GM23338 (cell line): ENCODE measurements at regions not wholly inside any gene's neighbourhood (a gene's known extent, or its start where the extent isn't known, plus 50 kb on each side); places are given as distances from the start of the nearest gene placed in this dataset.

Source experiments
- ATAC-seq: fragments of 200-7000 bp; cut with Tn5 transposase; 3 replicates; pipeline ENCODE4 v1.9.1; 2020
- DNase-seq: peaks from one replicate; pipeline ENCODE4 v3.0.0-alpha.2; 2015; ENCODE audit warnings: low spot score
- H2AFZ ChIP-seq: fragments of 200-600 bp; sonication (generic); 2 replicates; pipeline ENCODE4 v1.8.0; 2016; ENCODE audit warnings: antibody characterized with exemption, mild to moderate bottlenecking, moderate library complexity
- H3F3A ChIP-seq: fragments of 200-600 bp; sonication (generic); replicated peaks from 2 replicates; pipeline ENCODE4 v1.8.0; 2017; ENCODE audit warnings: antibody characterized with exemption, mixed run types, low read depth
- H3K27ac ChIP-seq: fragments of 200-600 bp; sonication (generic); 2 replicates; pipeline ENCODE4 v1.6.1; 2016; ENCODE audit warnings: low read depth
- H3K27me3 ChIP-seq: fragments of 200-600 bp; sonication (generic); 2 replicates; pipeline ENCODE4 v1.8.0; 2016; ENCODE audit warnings: mild to moderate bottlenecking, mixed run types, moderate library complexity; ENCODE audit not compliant: insufficient read depth
- H3K36me3 ChIP-seq: fragments of 200-600 bp; sonication (generic); 2 replicates; pipeline ENCODE4 v1.8.0; 2016; ENCODE audit warnings: mild to moderate bottlenecking; ENCODE audit not compliant: insufficient read depth
- H3K4me1 ChIP-seq: fragments of 200-600 bp; sonication (generic); 2 replicates; pipeline ENCODE4 v1.8.0; 2016; ENCODE audit warnings: mild to moderate bottlenecking, moderate library complexity; ENCODE audit not compliant: insufficient read depth
- H3K4me2 ChIP-seq: fragments of 200-600 bp; sonication (generic); 2 replicates; pipeline ENCODE4 v1.7.1; 2017; ENCODE audit warnings: mixed run types
- H3K4me3 ChIP-seq: fragments of 200-600 bp; sonication (generic); 2 replicates; pipeline ENCODE4 v1.6.1; 2016; ENCODE audit warnings: mixed run types
- H3K79me2 ChIP-seq: fragments of 200-600 bp; sonication (generic); replicated peaks from 2 replicates; pipeline ENCODE4 v1.8.0; 2017; ENCODE audit warnings: mild to moderate bottlenecking; ENCODE audit not compliant: insufficient read depth
- H3K9me2 ChIP-seq: fragments of 200-600 bp; sonication (generic); 2 replicates; pipeline ENCODE4 v1.8.0; 2017; ENCODE audit not compliant: insufficient read depth
- H4K20me1 ChIP-seq: fragments of 200-600 bp; sonication (generic); replicated peaks from 2 replicates; pipeline ENCODE4 v1.8.0; 2017; ENCODE audit warnings: mild to moderate bottlenecking; ENCODE audit not compliant: insufficient read depth
- H3K27ac Mint-ChIP-seq: 2 replicates; pipeline ENCODE4 v1.8.0; 2020; ENCODE audit warnings: inconsistent platforms, mild to moderate bottlenecking, moderate library complexity, mixed read lengths
- H3K27me3 Mint-ChIP-seq: 3 replicates; pipeline ENCODE4 v1.8.0; 2022; ENCODE audit warnings: low read depth, mild to moderate bottlenecking, moderate library complexity, mixed read lengths, inconsistent platforms; ENCODE audit not compliant: insufficient read depth, poor library complexity
- H3K36me3 Mint-ChIP-seq: 3 replicates; pipeline ENCODE4 v1.8.0; 2021; ENCODE audit warnings: low read depth, mild to moderate bottlenecking, inconsistent platforms, moderate library complexity, mixed read lengths
- H3K4me1 Mint-ChIP-seq: 3 replicates; pipeline ENCODE4 v1.8.0; 2020; ENCODE audit warnings: mild to moderate bottlenecking, inconsistent platforms, mixed read lengths
- H3K4me3 Mint-ChIP-seq: 3 replicates; pipeline ENCODE4 v1.8.0; 2021; ENCODE audit warnings: moderate library complexity, mild to moderate bottlenecking, inconsistent platforms, mixed read lengths
- H3K9me3 Mint-ChIP-seq: 3 replicates; pipeline ENCODE4 v1.8.0; 2020; ENCODE audit warnings: moderate library complexity, mild to moderate bottlenecking, inconsistent platforms, mixed read lengths
- CREB1 ChIP-seq: fragments of 250-450 bp; sonication (Bioruptor Pico); IDR thresholded peaks from 2 replicates; pipeline ENCODE4 v1.5.0; 2020; ENCODE audit warnings: low read depth, mild to moderate bottlenecking, moderate library complexity
- EZH2 ChIP-seq: fragments of 200-600 bp; sonication (generic); IDR thresholded peaks from one replicate; pipeline ENCODE4 v1.8.0; 2017; ENCODE audit warnings: antibody characterized with exemption, mild to moderate bottlenecking, low read depth; ENCODE audit not compliant: unreplicated experiment
- EZH2phosphoT487 ChIP-seq: fragments of 200-600 bp; sonication (generic); IDR thresholded peaks from one replicate; pipeline ENCODE4 v1.8.1; 2018; ENCODE audit warnings: antibody characterized with exemption; ENCODE audit not compliant: unreplicated experiment
- JUNB ChIP-seq: IDR thresholded peaks from one replicate; pipeline ENCODE4 v1.6.1; 2016; ENCODE audit warnings: antibody characterized with exemption; ENCODE audit not compliant: unreplicated experiment
- NANOG ChIP-seq: IDR thresholded peaks from 2 replicates; pipeline ENCODE4 v1.6.1; 2016; ENCODE audit warnings: antibody characterized with exemption, borderline replicate concordance
- POLR2AphosphoS5 ChIP-seq: IDR thresholded peaks from 2 replicates; pipeline ENCODE4 v1.6.1; 2016; ENCODE audit warnings: antibody characterized with exemption, low read depth
- STAT1 ChIP-seq: IDR thresholded peaks from one replicate; pipeline ENCODE4 v1.6.1; 2016; ENCODE audit warnings: antibody characterized with exemption; ENCODE audit not compliant: unreplicated experiment
- ZNF114 ChIP-seq: fragments of 250-450 bp; sonication (Bioruptor Pico); IDR thresholded peaks from 2 replicates; pipeline ENCODE4 v1.5.0; 2020; ENCODE audit warnings: mild to moderate bottlenecking, moderate library complexity
- ZNF331 ChIP-seq: fragments of 250-450 bp; sonication (Bioruptor Pico); IDR thresholded peaks from 2 replicates; pipeline ENCODE4 v1.5.0; 2020; ENCODE audit warnings: low read depth, mild to moderate bottlenecking, moderate library complexity
- TF ChIP-seq, protein P1 (sequence below), 2 experiments: fragments of 200-600 bp in 1 of 2; sonication (generic) in 1 of 2; conservative IDR thresholded peaks; 2 replicates each; pipeline versions ENCODE4 v1.5.1 to v1.6.1; 2016 to 2017; ENCODE audit warnings: antibody characterized with exemption in 2 of 2, low read depth in 2 of 2, mild to moderate bottlenecking in 2 of 2, moderate library complexity in 1 of 2
- TF ChIP-seq, protein P2 (sequence below): fragments of 250-450 bp; sonication (Bioruptor Pico); IDR thresholded peaks from 2 replicates; pipeline ENCODE4 v1.5.0; 2020; ENCODE audit warnings: mild to moderate bottlenecking, moderate library complexity
- TF ChIP-seq, protein P3 (sequence below): IDR thresholded peaks from 2 replicates; pipeline ENCODE4 v1.6.1; 2016; ENCODE audit warnings: antibody characterized with exemption
- TF ChIP-seq, protein P4 (sequence below): IDR thresholded peaks from one replicate; pipeline ENCODE4 v1.6.1; 2018; ENCODE audit warnings: antibody characterized with exemption; ENCODE audit not compliant: unreplicated experiment

DNA sequence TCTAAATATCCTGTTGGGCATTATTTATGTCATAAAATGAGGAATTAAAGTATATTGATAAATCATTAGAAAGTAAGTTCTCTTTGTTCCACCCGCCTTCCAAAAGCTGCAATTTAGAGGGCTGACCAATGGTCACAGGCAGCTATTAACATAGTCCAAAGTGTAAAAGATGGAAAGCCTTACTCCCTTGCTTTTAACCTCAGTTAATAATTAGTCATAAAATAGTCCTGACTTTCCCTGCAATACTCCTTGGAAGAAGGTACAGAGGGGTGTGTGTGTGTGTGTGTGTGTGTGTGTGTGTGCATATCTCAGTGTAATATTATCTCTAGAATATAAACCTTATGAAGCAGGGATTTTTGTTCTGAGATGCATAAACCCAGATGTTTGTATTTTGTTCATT lies 275.4 kb downstream of the FAT4 start:
- Mint-ChIP-seq H3K4me3 (no peak overlapping the region), H3K4me1 (0 out of 3 replicates have a peak, but pooled peaks cover 3% of the 10 kb centered on the region), H3K36me3 (peaks cover 4% of the 10 kb centered on the region; the same call in 2 of the 3 replicates), H3K27me3 (peaks cover 4% of the 10 kb centered on the region), H3K9me3 (peaks cover 7% of the 10 kb centered on the region), H3K27ac (no peak overlapping the region)
- H3K36me3 ChIP-seq: no peaks in the 10 kb centered on the region
- H3K27ac ChIP-seq: no peak overlapping the region
- no peaks in the 10 kb centered on the region for H4K20me1 ChIP-seq
- H3F3A ChIP-seq: no peaks in the 10 kb centered on the region
- no peak overlapping the region for H2AFZ ChIP-seq
- no peak overlapping the region for H3K4me3 ChIP-seq
- H3K4me1 ChIP-seq: no peaks in the 10 kb centered on the region; the same call in 1 of the 2 replicates
- TF ChIP-seq POLR2AphosphoS5: no peak
- TF ChIP-seq STAT1: no peak
- TF ChIP-seq JUNB: no peak
- TF ChIP-seq ZNF331 (CRISPR knock-in tag): no peak
- TF ChIP-seq, protein P1, sequence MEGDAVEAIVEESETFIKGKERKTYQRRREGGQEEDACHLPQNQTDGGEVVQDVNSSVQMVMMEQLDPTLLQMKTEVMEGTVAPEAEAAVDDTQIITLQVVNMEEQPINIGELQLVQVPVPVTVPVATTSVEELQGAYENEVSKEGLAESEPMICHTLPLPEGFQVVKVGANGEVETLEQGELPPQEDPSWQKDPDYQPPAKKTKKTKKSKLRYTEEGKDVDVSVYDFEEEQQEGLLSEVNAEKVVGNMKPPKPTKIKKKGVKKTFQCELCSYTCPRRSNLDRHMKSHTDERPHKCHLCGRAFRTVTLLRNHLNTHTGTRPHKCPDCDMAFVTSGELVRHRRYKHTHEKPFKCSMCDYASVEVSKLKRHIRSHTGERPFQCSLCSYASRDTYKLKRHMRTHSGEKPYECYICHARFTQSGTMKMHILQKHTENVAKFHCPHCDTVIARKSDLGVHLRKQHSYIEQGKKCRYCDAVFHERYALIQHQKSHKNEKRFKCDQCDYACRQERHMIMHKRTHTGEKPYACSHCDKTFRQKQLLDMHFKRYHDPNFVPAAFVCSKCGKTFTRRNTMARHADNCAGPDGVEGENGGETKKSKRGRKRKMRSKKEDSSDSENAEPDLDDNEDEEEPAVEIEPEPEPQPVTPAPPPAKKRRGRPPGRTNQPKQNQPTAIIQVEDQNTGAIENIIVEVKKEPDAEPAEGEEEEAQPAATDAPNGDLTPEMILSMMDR (conservative IDR thresholded peaks at IDR 0.05; ENCODE audit: low read depth in 2 of 2): no peak
- TF ChIP-seq, protein P2, sequence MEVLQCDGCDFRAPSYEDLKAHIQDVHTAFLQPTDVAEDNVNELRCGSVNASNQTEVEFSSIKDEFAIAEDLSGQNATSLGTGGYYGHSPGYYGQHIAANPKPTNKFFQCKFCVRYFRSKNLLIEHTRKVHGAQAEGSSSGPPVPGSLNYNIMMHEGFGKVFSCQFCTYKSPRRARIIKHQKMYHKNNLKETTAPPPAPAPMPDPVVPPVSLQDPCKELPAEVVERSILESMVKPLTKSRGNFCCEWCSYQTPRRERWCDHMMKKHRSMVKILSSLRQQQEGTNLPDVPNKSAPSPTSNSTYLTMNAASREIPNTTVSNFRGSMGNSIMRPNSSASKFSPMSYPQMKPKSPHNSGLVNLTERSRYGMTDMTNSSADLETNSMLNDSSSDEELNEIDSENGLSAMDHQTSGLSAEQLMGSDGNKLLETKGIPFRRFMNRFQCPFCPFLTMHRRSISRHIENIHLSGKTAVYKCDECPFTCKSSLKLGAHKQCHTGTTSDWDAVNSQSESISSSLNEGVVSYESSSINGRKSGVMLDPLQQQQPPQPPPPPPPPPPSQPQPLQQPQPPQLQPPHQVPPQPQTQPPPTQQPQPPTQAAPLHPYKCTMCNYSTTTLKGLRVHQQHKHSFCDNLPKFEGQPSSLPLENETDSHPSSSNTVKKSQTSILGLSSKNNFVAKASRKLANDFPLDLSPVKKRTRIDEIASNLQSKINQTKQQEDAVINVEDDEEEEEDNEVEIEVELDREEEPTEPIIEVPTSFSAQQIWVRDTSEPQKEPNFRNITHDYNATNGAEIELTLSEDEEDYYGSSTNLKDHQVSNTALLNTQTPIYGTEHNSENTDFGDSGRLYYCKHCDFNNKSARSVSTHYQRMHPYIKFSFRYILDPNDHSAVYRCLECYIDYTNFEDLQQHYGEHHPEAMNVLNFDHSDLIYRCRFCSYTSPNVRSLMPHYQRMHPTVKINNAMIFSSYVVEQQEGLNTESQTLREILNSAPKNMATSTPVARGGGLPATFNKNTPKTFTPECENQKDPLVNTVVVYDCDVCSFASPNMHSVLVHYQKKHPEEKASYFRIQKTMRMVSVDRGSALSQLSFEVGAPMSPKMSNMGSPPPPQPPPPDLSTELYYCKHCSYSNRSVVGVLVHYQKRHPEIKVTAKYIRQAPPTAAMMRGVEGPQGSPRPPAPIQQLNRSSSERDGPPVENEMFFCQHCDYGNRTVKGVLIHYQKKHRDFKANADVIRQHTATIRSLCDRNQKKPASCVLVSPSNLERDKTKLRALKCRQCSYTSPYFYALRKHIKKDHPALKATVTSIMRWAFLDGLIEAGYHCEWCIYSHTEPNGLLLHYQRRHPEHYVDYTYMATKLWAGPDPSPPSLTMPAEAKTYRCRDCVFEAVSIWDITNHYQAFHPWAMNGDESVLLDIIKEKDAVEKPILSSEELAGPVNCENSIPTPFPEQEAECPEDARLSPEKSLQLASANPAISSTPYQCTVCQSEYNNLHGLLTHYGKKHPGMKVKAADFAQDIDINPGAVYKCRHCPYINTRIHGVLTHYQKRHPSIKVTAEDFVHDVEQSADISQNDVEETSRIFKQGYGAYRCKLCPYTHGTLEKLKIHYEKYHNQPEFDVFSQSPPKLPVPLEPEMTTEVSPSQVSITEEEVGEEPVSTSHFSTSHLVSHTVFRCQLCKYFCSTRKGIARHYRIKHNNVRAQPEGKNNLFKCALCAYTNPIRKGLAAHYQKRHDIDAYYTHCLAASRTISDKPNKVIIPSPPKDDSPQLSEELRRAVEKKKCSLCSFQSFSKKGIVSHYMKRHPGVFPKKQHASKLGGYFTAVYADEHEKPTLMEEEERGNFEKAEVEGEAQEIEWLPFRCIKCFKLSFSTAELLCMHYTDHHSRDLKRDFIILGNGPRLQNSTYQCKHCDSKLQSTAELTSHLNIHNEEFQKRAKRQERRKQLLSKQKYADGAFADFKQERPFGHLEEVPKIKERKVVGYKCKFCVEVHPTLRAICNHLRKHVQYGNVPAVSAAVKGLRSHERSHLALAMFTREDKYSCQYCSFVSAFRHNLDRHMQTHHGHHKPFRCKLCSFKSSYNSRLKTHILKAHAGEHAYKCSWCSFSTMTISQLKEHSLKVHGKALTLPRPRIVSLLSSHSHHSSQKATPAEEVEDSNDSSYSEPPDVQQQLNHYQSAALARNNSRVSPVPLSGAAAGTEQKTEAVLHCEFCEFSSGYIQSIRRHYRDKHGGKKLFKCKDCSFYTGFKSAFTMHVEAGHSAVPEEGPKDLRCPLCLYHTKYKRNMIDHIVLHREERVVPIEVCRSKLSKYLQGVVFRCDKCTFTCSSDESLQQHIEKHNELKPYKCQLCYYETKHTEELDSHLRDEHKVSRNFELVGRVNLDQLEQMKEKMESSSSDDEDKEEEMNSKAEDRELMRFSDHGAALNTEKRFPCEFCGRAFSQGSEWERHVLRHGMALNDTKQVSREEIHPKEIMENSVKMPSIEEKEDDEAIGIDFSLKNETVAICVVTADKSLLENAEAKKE: no peak
- TF ChIP-seq, protein P3, sequence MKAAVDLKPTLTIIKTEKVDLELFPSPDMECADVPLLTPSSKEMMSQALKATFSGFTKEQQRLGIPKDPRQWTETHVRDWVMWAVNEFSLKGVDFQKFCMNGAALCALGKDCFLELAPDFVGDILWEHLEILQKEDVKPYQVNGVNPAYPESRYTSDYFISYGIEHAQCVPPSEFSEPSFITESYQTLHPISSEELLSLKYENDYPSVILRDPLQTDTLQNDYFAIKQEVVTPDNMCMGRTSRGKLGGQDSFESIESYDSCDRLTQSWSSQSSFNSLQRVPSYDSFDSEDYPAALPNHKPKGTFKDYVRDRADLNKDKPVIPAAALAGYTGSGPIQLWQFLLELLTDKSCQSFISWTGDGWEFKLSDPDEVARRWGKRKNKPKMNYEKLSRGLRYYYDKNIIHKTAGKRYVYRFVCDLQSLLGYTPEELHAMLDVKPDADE: no peak
- no peak for TF ChIP-seq NANOG
- TF ChIP-seq, protein P4, sequence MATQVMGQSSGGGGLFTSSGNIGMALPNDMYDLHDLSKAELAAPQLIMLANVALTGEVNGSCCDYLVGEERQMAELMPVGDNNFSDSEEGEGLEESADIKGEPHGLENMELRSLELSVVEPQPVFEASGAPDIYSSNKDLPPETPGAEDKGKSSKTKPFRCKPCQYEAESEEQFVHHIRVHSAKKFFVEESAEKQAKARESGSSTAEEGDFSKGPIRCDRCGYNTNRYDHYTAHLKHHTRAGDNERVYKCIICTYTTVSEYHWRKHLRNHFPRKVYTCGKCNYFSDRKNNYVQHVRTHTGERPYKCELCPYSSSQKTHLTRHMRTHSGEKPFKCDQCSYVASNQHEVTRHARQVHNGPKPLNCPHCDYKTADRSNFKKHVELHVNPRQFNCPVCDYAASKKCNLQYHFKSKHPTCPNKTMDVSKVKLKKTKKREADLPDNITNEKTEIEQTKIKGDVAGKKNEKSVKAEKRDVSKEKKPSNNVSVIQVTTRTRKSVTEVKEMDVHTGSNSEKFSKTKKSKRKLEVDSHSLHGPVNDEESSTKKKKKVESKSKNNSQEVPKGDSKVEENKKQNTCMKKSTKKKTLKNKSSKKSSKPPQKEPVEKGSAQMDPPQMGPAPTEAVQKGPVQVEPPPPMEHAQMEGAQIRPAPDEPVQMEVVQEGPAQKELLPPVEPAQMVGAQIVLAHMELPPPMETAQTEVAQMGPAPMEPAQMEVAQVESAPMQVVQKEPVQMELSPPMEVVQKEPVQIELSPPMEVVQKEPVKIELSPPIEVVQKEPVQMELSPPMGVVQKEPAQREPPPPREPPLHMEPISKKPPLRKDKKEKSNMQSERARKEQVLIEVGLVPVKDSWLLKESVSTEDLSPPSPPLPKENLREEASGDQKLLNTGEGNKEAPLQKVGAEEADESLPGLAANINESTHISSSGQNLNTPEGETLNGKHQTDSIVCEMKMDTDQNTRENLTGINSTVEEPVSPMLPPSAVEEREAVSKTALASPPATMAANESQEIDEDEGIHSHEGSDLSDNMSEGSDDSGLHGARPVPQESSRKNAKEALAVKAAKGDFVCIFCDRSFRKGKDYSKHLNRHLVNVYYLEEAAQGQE: no peak
- TF ChIP-seq EZH2phosphoT487: no peak
- no peak for TF ChIP-seq CREB1 (CRISPR knock-in tag)
- no peak for TF ChIP-seq ZNF114
- TF ChIP-seq EZH2: no peak
- H3K4me2 ChIP-seq: no peak overlapping the region
- no peaks in the 10 kb centered on the region for H3K27me3 ChIP-seq
- ATAC-seq: no peak
- no peak for DNase-seq
- H3K9me2 ChIP-seq: no peaks in the 10 kb centered on the region
- no peaks in the 10 kb centered on the region for H3K79me2 ChIP-seq
